SK-N-MC (cell line): ENCODE measurements at regions not wholly inside any gene's neighbourhood (a gene's known extent, or its start where the extent isn't known, plus 50 kb on each side); places are given as distances from the start of the nearest gene placed in this dataset.

Experiments used
- DNase-seq: peaks from one replicate; pipeline ENCODE4 v3.0.0-alpha.2; 2011; ENCODE audit warnings: low read depth, low spot score
- H3K27ac ChIP-seq: fragments of 200-600 bp; sonication (generic); 2 replicates; pipeline ENCODE4 v1.5.1; 2016; ENCODE audit warnings: mixed run types
- H3K36me3 ChIP-seq: fragments of 200-600 bp; sonication (generic); 2 replicates; pipeline ENCODE4 v1.6.1; 2017; ENCODE audit warnings: antibody characterized with exemption, low read length, mixed read lengths; ENCODE audit not compliant: insufficient read depth
- H3K4me3 ChIP-seq: fragments of 200-600 bp; sonication (generic); 2 replicates; pipeline ENCODE4 v1.5.1; 2016
- H3K9ac ChIP-seq: fragments of 200-600 bp; sonication (generic); 2 replicates; pipeline ENCODE4 v1.8.0; 2017; ENCODE audit warnings: mixed run types, mixed read lengths; ENCODE audit not compliant: insufficient read length
- H3K9me3 ChIP-seq: fragments of 200-600 bp; sonication (generic); 2 replicates; pipeline ENCODE4 v1.6.1; 2017; ENCODE audit warnings: low read depth, mild to moderate bottlenecking, antibody characterized with exemption, low read length, moderate library complexity, mixed read lengths
- EZH2 ChIP-seq: fragments of 200-600 bp; sonication (generic); IDR thresholded peaks from one replicate; pipeline ENCODE4 v1.6.1; 2017; ENCODE audit warnings: antibody characterized with exemption
- FOXP2 ChIP-seq: optimal IDR thresholded peaks from 2 replicates; pipeline ENCODE3; 2011; ENCODE audit warnings: mild to moderate bottlenecking, moderate library complexity; ENCODE audit not compliant: insufficient read depth; ENCODE audit errors: extremely low read length, control extremely low read depth
- POLR2AphosphoS5 ChIP-seq: IDR thresholded peaks from 2 replicates; pipeline ENCODE4 v1.6.1; 2012; ENCODE audit warnings: mild to moderate bottlenecking, low read depth, low read length, borderline replicate concordance

- Histone ChIP-seq H3K4me3 (no peak overlapping the region), H3K36me3 (no peaks in the 10 kb centered on the region), H3K27ac (no peak overlapping the region), H3K9me3 (no peaks in the 10 kb centered on the region), H3K9ac (no peak overlapping the region)
- no peak for DNase-seq
- TF ChIP-seq POLR2AphosphoS5 (no peak), EZH2 (no peak), FOXP2 (no peak)
Observed at GRCh38 chr5:12384005-12384404, 479.8 kb upstream of the CTNND2 start.

- Histone ChIP-seq H3K9ac (no peak overlapping the region), H3K36me3 (no peaks in the 10 kb centered on the region), H3K27ac (no peak overlapping the region), H3K4me3 (no peak overlapping the region), H3K9me3 (no peaks in the 10 kb centered on the region)
- TF ChIP-seq EZH2 = no peak
- TF ChIP-seq FOXP2 = no peak
- TF ChIP-seq POLR2AphosphoS5 = no peak
- no peak for DNase-seq
Observed at GRCh38 chr5:12367973-12368372, 463.7 kb upstream of the CTNND2 start.

GRCh38 chr5:12360218-12360617, 456.0 kb upstream of the CTNND2 start:
- TF ChIP-seq POLR2AphosphoS5 (no peak), FOXP2 (no peak), EZH2 (no peak)
- H3K36me3 ChIP-seq = no peaks in the 10 kb centered on the region
- H3K27ac ChIP-seq = no peak overlapping the region
- no peak overlapping the region for H3K9ac ChIP-seq
- DNase-seq = no peak
- H3K9me3 ChIP-seq = no peaks in the 10 kb centered on the region
- H3K4me3 ChIP-seq = no peak overlapping the region

GRCh38 chr5:12358371-12359090, 454.3 kb upstream of the CTNND2 start:
- no peak for DNase-seq
- Histone ChIP-seq H3K36me3 (no peaks in the 10 kb centered on the region), H3K9me3 (no peaks in the 10 kb centered on the region), H3K4me3 (no peak overlapping the region), H3K27ac (no peak overlapping the region), H3K9ac (no peak overlapping the region)
- TF ChIP-seq FOXP2 (no peak), EZH2 (no peak), POLR2AphosphoS5 (no peak)

- no peak overlapping the region for H3K9ac ChIP-seq
- H3K36me3 ChIP-seq = no peaks in the 10 kb centered on the region
- no peaks in the 10 kb centered on the region for H3K9me3 ChIP-seq
- DNase-seq = no peak
- TF ChIP-seq POLR2AphosphoS5 (no peak), EZH2 (no peak), FOXP2 (no peak)
- H3K27ac ChIP-seq = no peak overlapping the region
- no peak overlapping the region for H3K4me3 ChIP-seq
Observed at GRCh38 chr5:12357626-12358025, 453.4 kb upstream of the CTNND2 start.

- no peak for DNase-seq
- no peak overlapping the region for H3K4me3 ChIP-seq
- H3K9ac ChIP-seq = no peak overlapping the region
- no peak overlapping the region for H3K27ac ChIP-seq
- no peaks in the 10 kb centered on the region for H3K9me3 ChIP-seq
- H3K36me3 ChIP-seq = no peaks in the 10 kb centered on the region
- TF ChIP-seq POLR2AphosphoS5 (no peak), EZH2 (no peak), FOXP2 (no peak)
Observed at GRCh38 chr5:12354686-12355085, 450.4 kb upstream of the CTNND2 start.

- TF ChIP-seq POLR2AphosphoS5 = no peak
- no peak for TF ChIP-seq FOXP2
- no peak for TF ChIP-seq EZH2
- Histone ChIP-seq H3K27ac (no peak overlapping the region), H3K4me3 (no peak overlapping the region), H3K9me3 (no peaks in the 10 kb centered on the region), H3K36me3 (no peaks in the 10 kb centered on the region), H3K9ac (no peak overlapping the region)
- no peak for DNase-seq
Observed at GRCh38 chr5:12343558-12343957, 439.3 kb upstream of the CTNND2 start.

GRCh38 chr5:12335938-12336337, 431.7 kb upstream of the CTNND2 start:
- H3K4me3 ChIP-seq = no peak overlapping the region
- H3K27ac ChIP-seq = no peak overlapping the region
- H3K9ac ChIP-seq = no peak overlapping the region
- TF ChIP-seq EZH2 (no peak), POLR2AphosphoS5 (no peak), FOXP2 (no peak)
- no peak for DNase-seq
- no peaks in the 10 kb centered on the region for H3K9me3 ChIP-seq
- no peaks in the 10 kb centered on the region for H3K36me3 ChIP-seq

GRCh38 chr5:12332480-12332879, 428.2 kb upstream of the CTNND2 start:
- Histone ChIP-seq H3K27ac (no peak overlapping the region), H3K9me3 (no peaks in the 10 kb centered on the region), H3K36me3 (no peaks in the 10 kb centered on the region), H3K4me3 (no peak overlapping the region), H3K9ac (no peak overlapping the region)
- no peak for DNase-seq
- no peak for TF ChIP-seq POLR2AphosphoS5
- TF ChIP-seq EZH2 = no peak
- TF ChIP-seq FOXP2 = no peak

GRCh38 chr5:12330993-12331588, 426.8 kb upstream of the CTNND2 start:
- TF ChIP-seq POLR2AphosphoS5 (no peak), FOXP2 (no peak), EZH2 (no peak)
- H3K9ac ChIP-seq = no peak overlapping the region
- no peak overlapping the region for H3K4me3 ChIP-seq
- H3K36me3 ChIP-seq = no peaks in the 10 kb centered on the region
- H3K27ac ChIP-seq = no peak overlapping the region
- no peaks in the 10 kb centered on the region for H3K9me3 ChIP-seq
- no peak for DNase-seq
